ENCODE measurements at regions not wholly inside any gene's neighbourhood (a gene's known extent, or its start where the extent isn't known, plus 50 kb on each side); places are given as distances from the start of the nearest gene placed in this dataset.
"Not testable (repeated sequence)": the region's sequence is repeated elsewhere in the genome, so short reads cannot be mapped to it uniquely, and the experiment has no call there.

GRCh38 chr12:13337791-13338190 lies 141.3 kb downstream of the EMP1 start:
- DNase-seq = no peak

- DNase-seq = no peak
Observed at GRCh38 chr12:13336216-13336615, 139.7 kb downstream of the EMP1 start.

- no peak for DNase-seq
Observed at GRCh38 chr12:13328535-13328934, 132.0 kb downstream of the EMP1 start.

GRCh38 chr12:13326076-13326475 lies 129.6 kb downstream of the EMP1 start:
- DNase-seq = no peak

GRCh38 chr12:13325037-13325436 lies 128.5 kb downstream of the EMP1 start:
- not testable (repeated sequence) for DNase-seq

- no peak for DNase-seq
Observed at GRCh38 chr12:13318231-13319015, 121.9 kb downstream of the EMP1 start.

GRCh38 chr12:13316587-13317246 lies 120.2 kb downstream of the EMP1 start:
- DNase-seq = no peak

- no peak for DNase-seq
Observed at GRCh38 chr12:13313886-13314285, 117.4 kb downstream of the EMP1 start.

- no peak for DNase-seq
Observed at GRCh38 chr12:13311551-13311950, 115.0 kb downstream of the EMP1 start.

- DNase-seq = no peak
Observed at GRCh38 chr12:13307143-13307816, 110.8 kb downstream of the EMP1 start.

- DNase-seq = no peak
Observed at GRCh38 chr12:13304924-13305323, 108.4 kb downstream of the EMP1 start.

- no peak for DNase-seq
Observed at GRCh38 chr12:13299457-13299856, 102.9 kb downstream of the EMP1 start.

GRCh38 chr12:13293096-13293495 lies 96.6 kb downstream of the EMP1 start:
- no peak for DNase-seq

GRCh38 chr12:13289653-13290289 lies 93.2 kb downstream of the EMP1 start:
- DNase-seq = no peak

- no peak for DNase-seq
Observed at GRCh38 chr12:13288937-13289652, 92.6 kb downstream of the EMP1 start.

- no peak for DNase-seq
Observed at GRCh38 chr12:13288501-13288900, 92.0 kb downstream of the EMP1 start.

- no peak for DNase-seq
Observed at GRCh38 chr12:13283867-13284266, 87.3 kb downstream of the EMP1 start.

- no peak for DNase-seq
Observed at GRCh38 chr12:13282861-13283260, 86.3 kb downstream of the EMP1 start.

- peak; percentile 45 for DNase-seq
Observed at GRCh38 chr12:13278249-13278787, 81.8 kb downstream of the EMP1 start.

GRCh38 chr12:13277293-13277692 lies 80.8 kb downstream of the EMP1 start:
- DNase-seq = peak; percentile 13

GRCh38 chr12:13275241-13276085 lies 78.9 kb downstream of the EMP1 start:
- DNase-seq = no peak

GRCh38 chr12:13273850-13274249 lies 77.3 kb downstream of the EMP1 start:
- DNase-seq = no peak
